Hippocampal formation (tissue), 2 donors: ENCODE measurements at regions not wholly inside any gene's neighbourhood (a gene's known extent, or its start where the extent isn't known, plus 50 kb on each side); places are given as distances from the start of the nearest gene placed in this dataset.
"Not testable (repeated sequence)": the region's sequence is repeated elsewhere in the genome, so short reads cannot be mapped to it uniquely, and the experiment has no call there.

ENCODE experiments used
- DNase-seq, 2 donors: peaks; one replicate each; lab custom pipeline; 2025; lab: John Stamatoyannopoulos, UW

GRCh38 chr12:116687888-116688287 is 50.0 kb downstream of the SPRING1 start:
- DNase-seq, result no peak

- DNase-seq, result no peak
Measured at GRCh38 chr12:116684891-116685290, 53.0 kb downstream of the SPRING1 start.

- DNase-seq, result no peak
Measured at GRCh38 chr12:116677202-116677661, 60.6 kb downstream of the SPRING1 start.

DNA sequence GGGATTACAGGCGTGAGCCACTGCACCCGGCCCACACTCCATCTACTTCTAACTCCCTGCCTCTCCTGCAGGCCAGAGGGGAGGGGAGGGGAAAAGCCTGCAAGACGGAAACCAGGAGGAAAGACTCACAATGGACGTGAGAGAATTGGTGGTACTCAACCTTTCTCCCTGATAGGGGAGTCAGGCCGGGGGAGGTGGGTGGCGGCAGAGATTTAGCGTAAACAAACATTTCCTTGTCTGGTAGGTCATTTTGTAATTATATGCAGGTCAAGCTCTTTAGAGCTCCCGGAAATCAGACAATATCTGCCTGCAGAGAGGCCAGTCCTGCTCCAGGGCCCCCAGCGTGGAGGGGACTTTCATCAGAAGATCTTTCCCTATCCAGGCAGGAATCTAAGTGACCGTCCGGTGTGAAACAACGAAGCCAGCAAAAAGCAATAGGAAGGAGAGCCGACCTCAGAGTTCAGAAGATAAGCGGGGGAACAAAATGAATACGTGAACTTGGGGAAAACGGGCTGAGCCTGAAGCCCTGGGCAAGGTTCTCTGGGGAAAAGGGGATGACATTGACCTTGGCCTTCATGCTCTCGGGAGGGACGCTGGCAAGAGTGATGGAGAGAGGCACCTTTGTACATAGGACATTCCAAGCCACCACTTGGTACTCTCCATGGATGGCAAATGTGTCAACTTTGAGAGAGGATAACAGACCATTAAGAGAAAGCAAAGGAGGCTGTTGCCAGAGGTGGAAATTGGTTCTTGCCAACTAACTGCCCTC is 62.3 kb downstream of the SPRING1 start:
- no peak for DNase-seq

- DNase-seq, result no peak
Measured at GRCh38 chr12:116674643-116675183, 63.2 kb downstream of the SPRING1 start.

DNA sequence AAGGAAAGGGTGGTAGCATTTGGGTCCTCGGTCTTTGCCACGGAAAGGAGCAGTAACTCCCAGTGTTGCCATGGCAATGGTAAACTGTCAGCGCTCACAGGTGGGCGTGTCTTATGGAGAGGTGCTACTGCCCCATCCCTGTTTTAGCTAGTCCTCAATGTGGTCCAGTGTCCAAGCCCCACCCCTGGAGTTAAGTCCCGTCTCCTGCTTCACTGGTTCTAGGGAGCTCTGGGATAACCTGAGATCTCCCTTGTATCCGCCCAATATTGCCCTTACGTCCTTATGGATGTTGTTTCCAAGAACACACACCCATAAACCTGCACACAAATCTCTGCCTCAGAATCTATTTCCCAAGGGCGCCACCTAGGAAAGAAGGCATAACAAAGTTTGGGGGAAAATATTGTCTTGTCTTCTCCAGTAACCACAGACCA is 64.2 kb downstream of the SPRING1 start:
- DNase-seq, result no peak

DNA sequence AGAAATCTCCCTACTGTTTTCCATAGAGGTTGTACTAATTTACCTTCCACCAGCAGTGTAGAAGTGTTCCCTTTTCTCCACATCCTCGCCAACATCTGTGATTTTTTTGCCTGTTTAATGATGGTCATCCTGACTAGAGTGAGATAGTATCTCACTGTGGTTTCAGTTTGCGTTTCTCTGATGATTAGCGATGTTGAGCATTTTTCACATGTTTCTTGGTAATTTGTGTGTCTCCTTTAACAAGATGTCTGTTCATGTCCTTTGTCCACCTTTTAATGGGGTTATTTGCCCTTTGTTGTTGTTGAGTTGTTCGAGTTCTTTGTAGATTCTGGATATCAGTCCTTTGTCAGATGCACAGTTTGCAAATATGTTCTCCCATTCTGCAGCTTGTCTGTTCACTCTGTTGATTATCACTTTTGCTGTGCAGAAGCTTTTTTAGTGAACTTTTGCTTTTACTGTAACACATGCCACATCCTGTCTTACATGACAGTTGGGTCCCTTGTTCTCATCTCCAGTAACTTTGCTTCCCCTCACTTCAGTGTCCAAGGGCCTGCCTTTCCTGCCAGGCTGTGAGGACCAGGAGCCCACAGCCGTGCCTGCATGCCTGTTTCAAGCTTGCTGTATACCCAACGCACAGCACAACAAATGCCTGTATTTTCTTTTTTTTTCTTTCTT is 64.9 kb downstream of the SPRING1 start:
- no peak for DNase-seq

DNA sequence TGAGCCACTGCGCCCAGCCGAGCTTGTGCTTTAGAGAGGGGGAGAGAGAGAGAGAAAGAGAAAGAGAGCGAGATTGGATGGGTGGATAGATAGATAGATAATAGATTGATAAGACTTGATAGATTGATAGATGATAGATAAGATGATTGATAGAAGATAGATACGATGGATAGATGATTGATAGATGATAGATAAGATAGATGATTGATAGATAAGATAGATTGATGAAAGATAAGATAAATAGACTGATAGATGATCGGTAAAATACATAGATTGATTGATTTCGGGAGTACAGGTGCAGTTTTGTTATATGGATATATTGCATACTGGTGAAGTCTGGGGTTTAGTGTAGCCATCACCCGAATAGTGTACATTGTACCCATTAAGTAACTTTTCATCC is 65.9 kb downstream of the SPRING1 start:
- DNase-seq, result no peak

GRCh38 chr12:116670859-116671258 is 67.0 kb downstream of the SPRING1 start:
- DNase-seq, result no peak

DNA sequence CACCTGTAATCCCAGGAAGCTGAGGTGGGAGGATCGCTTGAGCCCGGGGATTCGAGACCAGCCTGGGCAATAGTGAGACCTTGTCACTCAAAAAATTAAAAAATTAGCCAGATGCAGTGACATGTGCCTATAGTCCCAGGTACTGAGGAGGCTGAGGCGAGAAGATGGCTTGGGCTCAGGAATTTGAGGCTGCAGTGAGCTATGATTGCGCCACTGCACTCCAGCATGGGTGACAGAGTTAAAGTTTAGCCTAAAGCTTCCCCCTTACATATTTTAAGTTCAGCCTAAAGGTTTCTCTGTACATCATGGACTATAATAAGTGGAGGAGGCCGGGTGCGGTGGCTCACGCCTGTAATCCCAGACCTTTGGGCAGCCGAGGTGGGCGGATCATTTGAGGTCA is 70.1 kb downstream of the SPRING1 start:
- DNase-seq, result no peak

DNA sequence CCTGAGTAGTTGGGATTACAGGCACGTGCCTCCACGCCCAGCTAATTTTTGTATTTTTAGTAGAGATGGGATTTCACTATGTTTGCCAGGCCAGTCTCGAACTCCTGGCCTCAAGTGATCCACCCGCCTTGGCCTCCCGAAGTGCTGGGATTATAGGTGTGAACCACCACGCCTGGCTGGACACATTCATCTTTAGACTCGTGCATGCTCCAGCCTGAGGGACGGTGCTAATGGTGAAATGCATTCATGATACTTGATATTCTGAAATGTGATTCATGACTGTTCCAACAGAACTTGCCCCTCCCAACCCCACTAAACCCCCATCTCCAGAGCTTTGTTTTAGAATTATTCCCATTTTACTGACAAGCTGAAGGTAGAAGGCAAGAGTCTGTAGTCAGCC is 71.0 kb downstream of the SPRING1 start:
- not testable (repeated sequence) for DNase-seq

DNA sequence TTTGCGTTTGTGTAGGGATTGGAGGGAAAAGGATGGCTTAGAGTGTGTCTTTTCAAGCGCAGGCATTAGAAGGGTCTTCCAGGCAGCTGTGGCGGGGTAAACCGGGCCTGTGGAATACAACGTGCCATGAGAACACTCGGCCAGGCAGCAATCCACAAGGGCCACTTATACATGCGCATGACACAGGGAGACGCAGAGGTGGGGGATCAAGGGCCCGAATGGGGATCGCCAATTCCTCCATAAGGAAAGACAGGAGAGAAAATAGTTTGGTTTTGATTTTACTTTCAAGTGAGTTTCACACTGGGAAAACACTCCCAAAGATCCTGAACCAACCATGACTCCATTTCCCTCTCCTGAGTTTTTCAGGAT is 71.6 kb downstream of the SPRING1 start:
- DNase-seq, result no peak

DNA sequence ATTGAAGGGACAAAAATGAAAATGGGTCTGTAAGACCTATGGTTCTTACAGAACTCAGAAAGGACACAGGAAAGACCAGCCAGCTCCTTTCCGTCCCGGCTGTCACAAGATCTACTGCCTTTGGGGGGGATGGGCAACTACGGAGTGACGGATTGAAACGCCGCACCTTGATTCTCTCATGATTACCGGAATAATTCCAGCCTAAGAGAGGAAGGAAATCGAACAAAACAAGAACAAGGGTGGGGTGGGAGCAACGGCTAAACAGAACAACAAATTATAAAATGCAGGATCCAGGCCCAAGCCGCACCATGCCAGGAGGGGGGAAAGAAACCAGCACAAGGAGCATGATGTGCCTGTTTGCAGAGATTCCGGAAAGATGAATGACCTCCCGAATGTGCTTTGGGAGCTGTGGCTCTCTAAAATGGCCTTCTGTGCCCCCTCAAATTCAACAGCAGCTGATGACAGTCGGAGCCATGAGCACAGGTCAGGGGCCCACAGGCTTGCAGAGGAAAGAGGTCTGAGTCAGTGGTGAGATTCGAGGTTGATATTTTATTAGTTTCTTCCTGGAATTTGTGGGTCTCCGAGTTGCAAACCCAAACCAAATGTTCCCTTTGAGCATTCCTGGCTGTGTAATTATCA is 72.1 kb downstream of the SPRING1 start:
- DNase-seq, result no peak

GRCh38 chr12:116664085-116664484 is 73.8 kb downstream of the SPRING1 start:
- no peak for DNase-seq

GRCh38 chr12:116662612-116663144 is 75.2 kb downstream of the SPRING1 start:
- DNase-seq, result peak; percentile 2 to 9

DNA sequence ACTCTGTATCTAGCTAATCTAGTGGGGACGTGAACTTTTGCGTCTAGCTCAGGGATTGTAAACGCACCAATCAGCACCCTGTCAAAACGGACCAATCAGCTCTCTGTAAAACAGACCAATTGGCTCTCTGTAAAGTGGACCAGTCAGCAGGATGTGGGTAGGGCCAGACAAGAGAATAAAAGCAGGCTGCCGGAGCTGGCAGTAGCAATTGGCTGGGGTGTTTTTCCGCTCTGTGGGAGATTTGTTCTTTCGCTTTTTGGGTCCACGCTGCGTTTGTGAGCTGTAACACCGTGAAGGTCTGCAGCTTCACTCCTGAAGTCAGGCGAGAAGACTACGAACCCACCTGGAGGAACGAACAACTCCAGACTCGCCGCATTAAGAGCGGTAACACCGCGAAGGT is 76.5 kb downstream of the SPRING1 start:
- DNase-seq, result no peak

DNA sequence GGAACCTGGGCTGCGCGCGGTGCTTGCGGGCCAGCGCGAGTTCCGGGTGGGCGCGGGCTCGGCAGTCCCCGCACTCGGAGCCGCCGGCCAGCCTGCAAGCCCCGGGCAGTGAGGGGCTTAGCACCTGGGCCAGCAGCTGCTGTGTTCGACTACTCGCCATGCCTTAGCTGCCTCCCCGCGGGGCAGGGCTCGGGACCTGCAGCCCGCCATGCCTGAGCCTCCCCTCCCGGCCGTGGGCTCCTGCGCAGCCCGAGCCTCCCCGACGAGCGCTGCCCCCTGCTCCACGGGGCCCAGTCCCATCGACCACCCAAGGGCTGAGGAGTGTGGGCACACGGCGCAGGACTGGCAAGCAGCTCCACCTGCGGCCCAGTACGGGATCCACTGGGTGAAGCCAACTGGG is 77.1 kb downstream of the SPRING1 start:
- DNase-seq, result not testable (repeated sequence)

DNA sequence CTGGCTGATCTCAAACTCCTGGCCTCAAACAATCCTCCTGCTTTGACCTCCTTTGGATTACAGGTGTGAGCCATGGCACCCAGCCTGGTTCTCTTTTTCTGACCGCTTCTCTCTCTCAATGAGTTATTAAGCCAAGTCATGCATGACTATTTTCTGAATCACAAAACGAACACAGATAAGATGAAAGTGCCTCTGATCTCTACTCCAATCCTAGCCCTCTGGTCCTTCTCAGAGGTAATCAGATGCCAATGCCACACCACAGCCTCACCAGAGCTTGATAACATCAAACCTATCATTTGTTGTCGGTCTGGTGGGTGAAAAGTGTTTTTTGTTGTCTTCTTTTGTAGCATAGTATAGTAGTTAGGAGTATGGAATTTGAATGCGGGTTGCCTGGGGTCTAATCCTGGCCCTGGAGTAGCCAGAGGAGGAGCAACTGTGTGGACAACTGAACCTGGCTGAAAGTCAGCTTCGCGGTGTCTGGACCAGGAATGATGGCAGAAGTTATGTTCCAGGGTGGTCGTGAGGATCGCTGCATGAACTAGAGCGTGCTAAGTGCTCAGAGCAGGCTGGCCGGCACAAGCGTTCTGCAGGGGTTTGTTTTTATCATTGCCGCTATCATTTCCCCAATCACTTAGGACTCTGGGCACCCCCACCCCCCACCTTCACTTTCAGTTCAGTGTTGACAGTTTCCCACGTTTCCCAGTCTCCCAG is 77.9 kb downstream of the SPRING1 start:
- DNase-seq, result no peak

- DNase-seq, result no peak
Measured at GRCh38 chr12:116657921-116658495, 79.9 kb downstream of the SPRING1 start.

DNA sequence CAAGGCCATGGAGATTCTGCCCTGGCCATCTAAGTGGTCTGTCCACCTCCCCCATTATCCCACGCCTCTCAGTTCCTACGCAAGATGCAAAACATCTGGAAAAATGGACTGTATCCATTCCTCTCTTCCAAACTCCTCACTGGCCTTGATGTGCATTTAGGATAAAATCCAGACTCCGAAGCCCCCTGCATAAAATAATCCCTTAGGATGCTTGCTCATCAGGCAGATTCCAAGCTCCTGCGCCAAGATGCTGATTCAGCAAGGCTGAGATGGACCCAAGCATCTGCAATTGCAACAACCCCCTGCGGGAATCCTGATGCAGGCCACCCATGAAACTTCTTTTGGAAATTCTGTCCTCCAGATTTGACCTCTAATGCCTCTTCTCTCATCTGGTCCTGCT is 81.6 kb downstream of the SPRING1 start:
- DNase-seq, result no peak

DNA sequence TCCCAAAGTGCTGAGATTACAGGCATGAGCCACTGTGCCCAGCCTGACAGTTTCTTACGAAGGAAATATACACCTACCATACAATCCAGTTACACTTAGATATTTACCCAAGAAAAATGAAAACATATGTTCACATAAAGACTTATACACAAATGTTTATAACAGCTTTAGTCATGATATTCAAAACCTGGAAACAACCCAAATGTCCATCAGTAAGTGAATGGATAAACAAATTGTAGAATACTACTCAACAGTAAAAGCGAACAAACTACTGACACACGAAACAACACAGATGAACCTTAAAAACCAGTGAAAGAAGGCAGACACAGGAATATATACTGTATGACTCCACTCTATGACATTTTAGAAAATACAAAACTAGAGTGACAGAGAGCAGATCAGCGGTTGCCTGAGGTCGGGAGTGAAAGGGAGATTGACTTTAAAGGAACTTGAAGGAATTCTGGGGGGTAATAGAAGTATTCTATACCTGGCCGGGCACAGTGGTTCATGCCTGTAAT is 83.6 kb downstream of the SPRING1 start:
- no peak for DNase-seq
